NCI-H2107 treated with DMSO at 0.1 percent for 48 hours (cell line): ENCODE measurements at regions not wholly inside any gene's neighbourhood (a gene's known extent, or its start where the extent isn't known, plus 50 kb on each side); places are given as distances from the start of the nearest gene placed in this dataset.
A peak's percentile ranks its signal among the peaks of the same experiment; 100 is the strongest.

ENCODE experiments used
- DNase-seq: peaks from one replicate; lab custom pipeline; 2025; ENCODE audit not compliant: unreplicated experiment; lab: John Stamatoyannopoulos, UW

DNA sequence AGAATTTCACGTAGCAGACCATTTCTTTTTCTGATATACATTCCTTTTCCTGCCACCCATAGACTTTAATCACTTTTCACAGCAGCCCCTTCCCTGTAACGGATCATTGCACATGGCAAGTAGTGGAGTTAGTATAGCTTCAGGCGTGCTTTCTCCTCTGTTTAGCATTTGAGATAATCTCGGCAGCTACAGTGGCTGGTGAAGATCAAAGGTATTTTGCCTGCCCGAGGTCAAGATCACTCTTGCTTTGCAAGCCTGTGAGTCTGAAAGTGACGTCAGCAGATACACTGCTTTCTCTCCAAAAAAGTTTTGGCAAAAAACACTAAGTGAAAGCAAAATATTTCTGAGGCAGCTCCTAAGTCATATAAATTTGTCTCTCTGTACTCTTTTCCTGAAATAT is 260.0 kb downstream of the NDFIP2 start:
- no peak for DNase-seq

DNA sequence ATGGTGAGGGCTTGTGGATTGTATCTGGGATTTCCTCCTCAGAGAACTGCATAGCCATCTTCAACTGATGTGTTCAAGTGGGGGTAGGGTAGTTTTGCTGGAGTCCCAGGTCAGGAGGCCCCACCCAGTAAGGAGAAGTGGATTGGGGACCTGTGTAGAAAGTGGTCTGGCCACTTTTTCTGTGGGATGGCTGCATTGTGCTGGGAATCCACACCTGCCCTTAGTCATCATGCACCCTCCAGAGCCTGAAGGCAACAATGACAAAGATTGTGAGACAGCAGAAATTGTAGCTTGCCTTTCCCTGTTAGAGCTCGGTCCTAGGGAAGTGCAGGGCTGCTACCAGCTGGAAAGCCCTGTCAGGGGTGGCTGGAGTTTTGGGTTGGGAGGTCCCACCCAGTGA is 255.4 kb downstream of the NDFIP2 start:
- no peak for DNase-seq

DNA sequence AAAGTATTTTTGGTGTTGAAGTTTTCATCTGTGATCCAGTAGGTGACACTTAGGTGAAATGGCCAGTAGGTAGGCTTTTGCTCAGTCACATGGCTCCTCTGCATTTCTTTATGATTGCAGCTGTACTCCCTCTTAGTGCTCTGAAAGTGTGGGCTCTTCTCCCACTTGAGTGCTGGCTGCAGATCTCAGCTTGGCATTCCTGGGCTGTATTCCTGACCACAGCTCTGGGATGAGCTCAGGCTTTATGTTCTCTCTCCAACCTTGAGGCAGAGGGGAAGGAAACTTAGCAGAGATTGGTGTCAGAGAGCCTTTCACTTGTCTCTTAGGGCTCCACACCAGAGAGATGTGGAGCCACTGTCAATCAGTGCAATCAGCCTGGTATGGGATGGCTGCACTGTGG is 254.3 kb downstream of the NDFIP2 start:
- DNase-seq: no peak

DNA sequence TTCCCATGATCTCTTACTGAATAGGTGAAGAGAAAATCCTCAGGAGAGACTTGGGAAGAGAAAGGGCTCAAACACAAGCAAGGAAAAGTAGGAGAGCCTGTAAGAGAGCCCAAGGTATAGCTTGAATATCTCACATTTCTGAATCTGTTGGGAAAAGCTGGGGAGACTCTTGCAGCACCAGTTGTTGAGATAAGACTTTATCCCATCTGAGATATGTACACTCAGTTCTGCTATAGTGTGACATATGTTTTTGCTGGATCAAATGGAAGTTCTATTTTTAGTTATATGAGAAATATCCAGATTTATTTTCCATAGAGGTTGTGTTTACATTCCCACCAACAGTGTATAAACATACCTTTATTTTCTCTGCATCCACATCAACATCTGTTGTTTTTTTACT is 246.1 kb downstream of the NDFIP2 start:
- no peak for DNase-seq

DNA sequence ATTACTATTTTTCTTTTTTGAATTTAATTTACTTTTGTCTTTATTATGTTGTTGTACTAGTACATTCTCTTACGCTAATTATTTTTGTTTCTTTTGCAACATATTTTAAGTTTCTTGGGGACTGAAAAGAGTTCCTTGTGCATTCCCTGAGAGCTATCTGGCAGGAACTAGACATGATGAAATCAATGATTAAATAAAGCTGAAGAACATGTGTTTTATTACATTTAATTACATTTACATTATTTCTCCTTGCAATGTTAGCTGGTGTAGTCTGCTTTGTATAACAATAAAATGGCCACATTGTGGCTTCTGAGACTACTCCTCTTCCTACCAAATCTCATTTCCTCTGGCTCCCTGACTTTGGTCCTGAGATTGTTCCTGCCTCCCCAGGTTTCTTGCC is 244.9 kb downstream of the NDFIP2 start:
- DNase-seq: no peak

DNA sequence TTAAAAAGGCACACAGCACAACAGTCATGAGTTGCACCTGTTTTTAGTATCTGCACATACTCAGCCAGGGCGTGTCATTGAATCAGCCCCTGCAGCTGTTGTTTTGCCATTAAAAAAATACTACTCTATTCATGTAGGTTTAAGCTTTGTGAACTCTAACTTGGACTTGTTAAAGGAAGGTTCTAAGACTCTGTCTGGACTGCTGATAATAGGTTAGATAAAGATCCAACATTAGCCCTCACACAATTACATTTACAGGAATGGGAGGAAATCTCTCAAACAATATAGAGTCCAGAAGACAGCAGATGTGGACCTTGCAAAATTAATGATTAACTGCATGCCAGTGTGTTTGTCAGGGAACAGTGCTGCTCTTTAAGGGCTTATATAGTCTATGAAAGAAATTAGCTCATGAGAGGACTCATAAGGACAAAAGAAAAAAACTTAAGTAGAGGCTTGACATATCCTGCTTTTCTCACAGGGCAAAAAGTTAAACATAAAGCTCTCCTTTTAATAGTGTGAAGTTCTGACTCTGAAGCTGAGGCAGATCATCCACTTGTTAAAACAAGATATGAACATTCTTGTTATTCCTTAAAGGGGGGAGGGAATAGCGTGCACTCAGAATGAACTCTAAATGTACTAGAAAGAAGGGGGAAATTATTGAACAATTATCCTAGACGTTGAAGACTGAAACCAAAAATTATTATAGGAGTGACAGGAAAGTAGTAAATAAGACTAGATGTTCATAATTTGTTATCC is 243.6 kb downstream of the NDFIP2 start:
- no peak for DNase-seq

DNA sequence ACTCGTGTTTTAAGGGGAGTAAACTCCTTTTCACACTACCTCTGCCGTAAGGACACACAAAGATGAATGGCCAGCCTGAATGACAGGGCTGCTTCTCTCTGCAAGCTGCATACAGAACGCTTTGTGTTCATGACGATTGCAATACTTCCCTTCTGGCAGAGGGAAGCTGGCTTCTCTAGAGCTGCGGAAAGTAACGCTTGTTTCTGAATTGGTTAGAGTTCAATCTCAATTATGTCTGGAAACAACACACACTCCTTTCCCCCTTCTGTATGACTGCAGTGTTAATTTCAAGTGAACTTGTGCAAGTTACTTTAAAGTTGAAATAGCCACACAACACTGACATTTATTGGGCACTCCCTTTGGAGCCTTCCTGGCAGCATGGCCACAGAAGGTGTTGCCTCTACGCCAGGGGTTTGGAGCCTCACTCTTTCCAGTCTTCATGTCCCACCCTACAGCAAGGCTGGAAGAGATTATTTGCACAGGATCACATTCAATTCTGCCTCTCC is 242.6 kb downstream of the NDFIP2 start:
- DNase-seq: no peak

DNA sequence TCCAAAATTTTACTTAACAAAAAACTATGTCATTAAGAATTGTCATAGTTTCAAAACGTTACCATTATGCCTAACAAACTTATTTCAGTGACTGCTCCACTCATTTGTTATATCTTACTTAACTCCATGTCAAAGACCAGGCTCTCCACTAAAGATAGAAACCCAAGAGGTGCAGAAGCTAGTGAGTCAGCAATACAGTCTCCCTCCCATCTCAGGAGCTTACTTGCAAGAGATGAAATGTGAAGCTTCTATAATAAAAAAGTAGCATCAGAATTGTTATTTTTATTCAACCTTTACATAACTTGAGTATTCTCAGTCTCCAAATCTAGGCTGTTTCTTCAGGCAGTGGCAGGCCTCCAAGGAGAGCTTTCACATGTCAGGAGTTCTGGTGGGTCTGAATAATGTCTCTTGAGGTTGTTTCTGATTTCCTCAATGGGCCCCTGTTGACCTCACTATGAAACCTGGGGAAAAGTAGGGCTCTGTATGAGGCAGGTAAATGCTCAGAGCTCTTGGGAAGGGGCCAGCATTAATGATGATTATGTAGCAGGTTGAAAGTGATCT is 242.0 kb downstream of the NDFIP2 start:
- no peak for DNase-seq

DNA sequence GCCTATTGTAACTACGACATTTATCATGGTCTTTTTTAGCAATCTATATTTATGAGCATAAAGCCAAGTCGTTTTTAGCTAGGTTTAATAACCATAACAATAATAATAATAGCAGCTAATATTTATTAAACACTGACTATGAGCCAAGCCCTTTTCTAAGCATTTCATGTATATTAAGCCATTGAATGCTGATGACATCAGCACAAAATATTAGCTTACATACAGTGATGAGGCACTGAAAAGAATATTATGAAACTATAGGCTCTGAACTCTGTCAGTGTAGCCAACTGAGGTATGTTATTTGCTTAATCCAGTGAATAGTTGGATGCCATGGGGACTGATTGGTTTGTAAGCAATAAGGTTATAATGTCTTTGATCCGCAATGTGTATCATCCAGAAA is 235.2 kb downstream of the NDFIP2 start:
- DNase-seq: no peak

DNA sequence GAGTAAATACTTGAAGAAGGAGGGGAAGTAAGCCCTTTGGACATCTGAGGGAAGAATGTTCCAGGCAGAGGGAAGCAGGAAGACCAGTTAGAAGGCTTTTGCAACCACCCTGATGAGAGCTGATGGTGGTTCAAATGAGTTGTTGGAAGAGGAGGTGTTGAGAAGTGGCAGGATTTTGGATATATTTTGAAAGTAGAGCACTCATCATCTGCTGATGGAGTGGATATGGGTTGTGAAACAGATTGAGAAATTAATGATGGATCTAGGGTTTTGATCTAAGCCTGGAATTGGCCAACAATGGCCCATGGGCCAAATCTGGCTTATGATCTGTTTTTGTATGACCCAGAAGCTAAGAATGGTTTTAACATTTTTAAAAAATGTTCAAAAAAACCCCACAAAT is 230.7 kb downstream of the NDFIP2 start:
- no peak for DNase-seq

DNA sequence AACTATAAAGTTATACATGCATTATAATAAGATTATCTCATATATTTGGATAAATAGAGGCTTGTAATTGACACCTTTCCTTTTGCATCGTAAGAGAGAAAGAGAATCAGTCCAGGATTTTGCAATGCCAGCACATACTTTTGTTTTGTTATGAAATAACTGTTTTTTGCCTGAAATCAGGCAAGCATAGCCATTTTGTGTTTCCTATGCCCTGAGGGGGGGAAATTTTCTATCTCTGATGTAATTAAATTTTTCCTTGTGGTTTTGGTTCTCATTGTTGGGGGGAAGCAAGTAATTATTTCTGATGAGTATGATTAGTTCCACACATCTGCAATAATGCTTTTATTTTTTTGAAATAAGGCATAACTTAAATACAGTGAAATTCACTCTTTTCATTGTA is 229.4 kb downstream of the NDFIP2 start:
- no peak for DNase-seq

DNA sequence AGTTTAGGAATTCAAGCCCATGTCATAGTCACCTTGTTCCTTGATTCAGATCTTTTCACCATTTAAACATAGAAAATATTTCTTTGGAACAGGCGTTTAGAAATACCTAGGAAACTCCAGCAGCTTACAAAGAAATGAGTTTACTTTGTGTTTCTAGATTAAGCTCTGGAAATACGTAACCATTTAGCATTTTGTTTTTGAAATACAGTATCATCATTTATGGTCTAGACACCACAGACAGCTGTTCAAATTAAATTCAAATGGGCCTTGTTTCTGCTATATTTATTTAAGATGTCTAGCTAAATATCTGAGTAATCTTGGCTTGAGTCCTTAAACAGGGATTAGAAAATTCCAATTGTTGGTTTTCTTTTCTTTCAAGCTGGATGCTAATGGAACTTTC is 228.5 kb downstream of the NDFIP2 start:
- DNase-seq: no peak

DNA sequence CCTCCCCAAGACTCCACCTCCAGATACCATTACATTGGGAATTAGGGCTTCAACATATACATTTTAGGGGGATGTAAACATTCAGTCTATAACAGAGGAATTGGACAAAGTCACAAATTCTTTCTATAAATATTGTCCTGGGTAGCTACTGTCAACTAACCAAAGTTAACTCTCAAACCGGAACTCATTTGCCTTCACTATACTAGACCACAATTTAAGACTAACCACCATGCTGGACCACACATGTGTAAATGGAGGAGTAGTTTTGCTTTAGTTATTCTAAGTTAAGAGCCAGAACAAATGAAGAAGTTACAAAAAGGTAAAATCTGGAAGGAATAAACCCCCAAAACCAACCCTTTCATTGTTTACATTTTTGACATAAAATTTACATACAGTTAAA is 222.8 kb downstream of the NDFIP2 start:
- DNase-seq: no peak

DNA sequence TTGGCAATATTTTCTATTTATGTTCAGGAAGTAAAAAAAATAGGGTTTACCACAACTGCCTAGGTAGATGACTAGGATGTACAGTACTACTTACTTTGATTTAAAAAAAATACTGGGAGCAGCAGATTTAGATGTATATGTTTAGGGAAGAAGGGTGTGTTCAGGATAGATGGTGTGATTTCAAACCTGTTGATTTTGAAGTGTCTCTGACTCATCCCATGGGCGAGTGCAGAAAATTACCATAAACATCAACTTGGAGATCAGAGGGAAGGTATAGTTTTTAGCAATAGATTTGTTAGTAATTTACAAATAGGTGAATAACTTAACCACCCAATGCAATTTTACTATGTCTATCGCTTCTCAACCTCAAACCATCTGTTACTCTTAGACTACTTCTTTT is 214.8 kb downstream of the NDFIP2 start:
- DNase-seq: no peak

DNA sequence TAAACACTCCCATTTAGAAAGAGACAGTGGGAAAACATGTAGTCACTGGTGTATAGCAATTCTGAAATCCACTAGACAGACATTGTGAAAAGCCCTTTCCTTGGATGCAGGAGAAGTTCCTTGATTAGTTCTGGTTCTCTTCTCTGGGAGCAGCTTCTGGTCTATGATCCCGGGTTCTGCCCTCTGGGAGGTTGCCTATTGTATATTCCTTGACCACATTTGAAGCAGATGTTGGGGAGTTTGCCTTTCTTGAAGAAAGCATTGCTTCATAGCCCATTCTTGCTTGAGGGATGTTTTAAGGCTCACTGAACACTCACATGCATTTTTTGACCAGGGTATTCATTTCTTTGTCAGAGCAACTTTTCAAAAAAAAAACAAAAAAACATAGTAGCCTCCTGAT is 211.9 kb downstream of the NDFIP2 start:
- DNase-seq: no peak

DNA sequence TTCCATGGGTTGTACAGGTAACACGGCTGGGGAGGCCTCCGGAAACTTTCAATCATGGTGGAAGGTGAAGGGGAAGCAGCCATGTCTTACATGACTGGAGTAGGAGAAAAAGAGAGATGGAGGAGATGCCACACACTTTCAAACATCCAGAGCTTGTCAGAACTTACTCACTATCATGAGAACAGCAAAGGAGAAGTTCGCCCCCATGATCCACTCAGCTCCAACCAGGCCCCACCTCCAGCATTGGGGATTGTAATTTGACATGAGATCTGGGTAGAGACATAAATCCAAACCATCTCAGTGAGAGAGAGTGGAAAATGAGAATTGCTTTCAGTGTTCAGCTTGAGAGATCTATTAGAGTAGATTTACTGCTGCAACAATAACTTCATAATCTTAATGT is 210.9 kb downstream of the NDFIP2 start:
- DNase-seq: no peak

DNA sequence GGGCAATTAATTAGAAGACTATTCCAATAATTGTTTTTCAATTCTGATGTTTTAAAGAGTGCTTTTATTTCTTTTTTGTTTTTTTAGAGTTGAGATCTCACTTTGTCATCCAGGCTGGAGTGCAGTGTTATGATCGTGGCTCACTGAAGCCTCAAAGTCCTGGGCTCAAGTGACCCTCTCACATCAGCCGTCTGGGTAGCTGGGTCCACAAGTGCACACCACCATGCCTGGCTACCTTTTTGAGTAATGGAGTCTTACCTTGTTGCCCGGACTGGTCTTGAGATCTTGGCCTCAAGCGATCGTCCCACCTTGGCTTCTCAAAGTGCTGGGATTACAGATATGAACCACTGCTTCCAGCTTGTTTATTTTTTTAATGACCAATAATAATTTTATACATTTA is 207.8 kb downstream of the NDFIP2 start:
- DNase-seq: no peak

DNA sequence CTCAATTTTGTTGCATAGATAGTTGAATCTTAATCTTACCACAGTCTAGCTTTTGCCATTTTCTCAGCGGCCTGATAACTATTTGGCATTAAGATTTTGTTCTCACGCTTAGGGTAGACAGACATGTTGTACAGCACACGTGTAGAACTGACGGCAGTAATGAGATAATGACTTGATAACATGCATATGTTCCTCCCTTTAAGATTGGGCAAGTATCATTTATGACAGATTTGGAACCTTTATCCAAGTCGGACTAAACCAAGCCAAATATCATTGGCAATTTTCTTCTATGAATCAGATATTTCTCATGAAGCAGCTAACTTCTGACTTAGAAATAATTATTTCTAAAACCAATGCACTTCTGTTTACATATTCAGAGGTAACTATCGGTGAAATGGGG is 205.5 kb downstream of the NDFIP2 start:
- DNase-seq: no peak

DNA sequence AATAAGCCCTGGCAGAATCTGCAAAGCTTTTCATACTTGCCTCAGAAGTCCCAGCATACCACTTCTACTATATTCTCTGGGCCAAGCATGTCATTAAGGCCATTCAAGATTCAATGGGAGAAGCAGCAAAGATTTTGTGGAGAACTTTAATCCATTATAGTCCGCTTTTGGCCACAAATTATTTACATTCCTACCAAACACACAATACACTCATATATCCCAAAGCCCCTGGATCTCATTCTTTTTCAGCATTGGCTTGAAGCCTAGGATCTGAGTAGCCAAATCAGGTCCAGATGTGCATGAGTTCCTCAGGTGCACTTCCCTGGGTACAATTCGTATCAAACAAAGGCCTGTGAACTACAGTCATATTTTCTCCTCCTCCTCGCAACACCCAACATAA is 203.4 kb downstream of the NDFIP2 start:
- no peak for DNase-seq

DNA sequence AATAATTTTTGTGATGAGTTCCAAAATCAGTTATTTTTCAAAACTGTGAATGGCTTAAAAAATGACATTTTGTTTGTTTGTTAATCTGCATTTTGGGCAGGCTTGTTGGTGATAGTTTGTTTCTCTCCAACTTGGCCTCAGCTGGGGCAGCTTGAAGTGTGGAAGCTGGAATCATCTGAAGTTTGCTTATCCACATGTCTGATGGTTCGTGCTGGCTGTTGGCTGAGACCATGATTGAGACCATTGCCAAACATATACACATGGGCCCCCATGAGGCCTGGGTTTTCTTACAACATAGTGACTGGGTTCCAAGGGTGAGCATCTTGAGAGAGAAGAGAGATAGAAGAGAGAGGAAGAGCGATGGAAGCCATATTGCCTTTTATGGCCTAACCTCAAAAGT is 201.2 kb downstream of the NDFIP2 start:
- DNase-seq: no peak

DNA sequence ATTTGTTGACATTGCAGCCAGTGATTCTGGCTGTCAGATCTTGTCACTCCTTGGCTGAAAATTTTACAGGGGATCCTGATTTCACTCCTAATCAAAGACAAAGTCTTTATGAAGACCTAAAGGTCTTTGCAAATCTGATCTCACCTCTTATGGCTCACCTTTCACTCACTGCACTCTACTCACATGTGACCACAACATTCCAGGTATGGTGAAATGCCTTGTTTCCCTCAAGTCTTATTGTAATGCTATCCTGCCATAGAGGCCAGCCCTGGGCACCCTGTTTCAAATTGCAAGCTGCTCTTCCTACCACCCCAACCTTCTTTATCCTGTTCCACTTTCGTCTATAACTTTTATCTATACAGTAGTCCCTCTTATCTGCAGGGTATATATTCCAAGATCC is 200.1 kb downstream of the NDFIP2 start:
- DNase-seq: no peak

DNA sequence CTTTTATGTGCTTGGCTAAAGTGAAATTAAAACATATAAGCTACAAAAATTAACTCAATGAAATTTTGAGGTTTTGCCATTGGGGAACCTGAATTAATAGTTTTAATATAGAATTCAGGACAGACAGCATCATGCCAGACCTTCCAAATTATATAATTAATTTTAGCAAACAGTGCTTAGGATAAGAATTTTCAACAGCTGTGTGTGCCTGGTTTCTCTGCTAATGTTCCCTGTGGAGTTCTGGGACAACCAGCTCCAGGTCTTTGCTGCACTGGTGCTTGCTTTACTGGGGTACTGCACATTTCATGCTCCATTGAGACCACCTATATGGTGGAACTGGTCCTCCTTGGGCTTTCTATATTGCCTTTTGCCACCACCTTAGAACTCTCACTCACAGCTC is 199.5 kb downstream of the NDFIP2 start:
- no peak for DNase-seq

DNA sequence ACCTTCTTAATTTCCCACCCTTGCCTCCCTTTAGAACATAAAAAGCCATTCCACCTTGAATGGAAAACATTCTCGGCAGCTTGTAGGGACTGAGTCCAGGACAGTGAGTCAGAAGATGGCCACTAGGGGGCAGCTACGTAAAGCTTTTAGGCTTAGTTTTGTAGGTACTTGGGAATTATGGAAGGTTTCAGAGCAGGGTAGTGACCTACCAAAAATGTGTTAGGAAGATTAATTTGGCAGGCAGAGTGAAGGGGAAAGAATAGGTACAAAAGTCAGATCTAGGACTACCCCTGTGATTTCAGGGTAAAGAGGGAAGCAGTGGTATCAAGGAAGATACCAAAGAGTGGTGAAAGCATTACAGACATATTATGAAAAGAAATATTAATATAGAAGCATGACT is 198.4 kb downstream of the NDFIP2 start:
- DNase-seq: peak; percentile 21
